ENCODE measurements at regions not wholly inside any gene's neighbourhood (a gene's known extent, or its start where the extent isn't known, plus 50 kb on each side); places are given as distances from the start of the nearest gene placed in this dataset.
"Not testable (repeated sequence)": the region's sequence is repeated elsewhere in the genome, so short reads cannot be mapped to it uniquely, and the experiment has no call there.

DNA sequence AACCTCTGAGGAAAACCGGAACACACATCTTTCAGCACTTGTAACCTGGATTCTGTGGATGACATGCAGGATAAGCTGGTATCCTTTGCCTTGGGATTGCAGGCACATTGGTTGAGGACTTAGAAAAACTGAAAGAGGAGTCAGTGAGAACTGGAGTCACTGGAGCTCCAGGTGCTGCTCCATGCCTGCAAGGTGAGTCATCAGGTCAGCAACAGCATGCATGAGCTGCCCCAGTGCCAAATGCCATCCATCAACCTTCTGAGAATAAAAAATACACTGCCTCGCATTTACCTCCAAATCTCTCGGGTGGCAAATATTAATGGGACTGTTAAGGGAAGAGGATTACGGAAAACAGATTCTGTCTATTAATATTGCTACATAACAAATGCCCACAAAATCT is 729.1 kb downstream of the NTRK3 start:
- DNase-seq: no peak

DNA sequence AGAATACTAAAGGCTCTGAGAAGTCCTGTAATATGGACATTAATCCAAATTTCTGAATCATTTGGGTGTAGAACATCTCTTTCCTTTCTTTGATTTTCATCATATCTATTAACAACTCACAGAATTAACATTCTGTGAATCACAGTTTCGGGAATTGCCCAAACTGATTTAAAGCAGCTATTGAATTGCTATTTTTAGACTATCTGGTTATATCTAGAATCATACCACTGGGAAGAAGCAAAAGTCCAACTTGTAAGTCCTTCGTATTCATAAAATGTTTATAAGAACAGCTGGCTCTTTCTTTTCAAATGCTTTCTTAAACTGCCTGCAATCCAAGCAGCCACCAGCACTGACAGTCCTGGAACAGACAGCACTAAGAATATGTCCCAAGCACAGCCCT is 733.0 kb downstream of the NTRK3 start:
- no peak for DNase-seq

DNA sequence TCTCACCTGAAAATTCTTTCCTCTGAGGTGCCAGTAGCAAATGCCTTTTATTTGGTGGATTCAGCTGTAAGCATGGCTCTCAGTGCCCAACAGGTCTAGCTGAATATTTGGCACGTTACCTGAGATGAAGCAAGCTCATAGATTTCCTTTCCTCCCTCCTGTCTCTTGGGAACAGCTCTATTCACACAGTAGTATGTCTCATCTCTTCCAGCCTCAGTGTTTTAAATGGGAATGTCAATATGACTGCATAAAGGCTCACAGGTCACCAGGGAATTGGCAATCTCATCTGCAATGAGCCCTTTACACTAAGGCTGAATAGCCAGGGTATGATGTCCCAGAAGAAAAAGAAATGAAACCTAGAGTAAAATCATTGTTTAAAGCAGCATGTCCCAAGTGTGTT is 733.5 kb downstream of the NTRK3 start:
- DNase-seq: no peak

DNA sequence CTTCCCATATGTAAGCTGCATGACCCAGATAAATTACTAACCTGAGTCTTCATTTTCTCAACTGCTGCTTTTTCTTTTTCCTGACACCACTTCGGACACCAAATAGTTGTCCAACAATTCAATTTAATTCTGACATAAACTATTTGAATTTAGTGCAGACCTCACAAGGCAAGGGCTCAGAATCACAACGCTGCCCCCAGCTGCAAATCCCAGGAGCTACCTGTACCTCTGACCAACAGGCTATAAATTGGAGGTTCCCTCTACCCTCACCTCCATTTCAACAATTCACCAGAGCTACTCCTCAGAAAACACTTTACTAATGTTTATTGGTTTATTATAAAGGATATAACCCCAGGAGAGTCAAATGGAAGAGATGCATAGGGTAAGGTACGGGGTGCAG is 737.6 kb downstream of the NTRK3 start:
- DNase-seq: no peak

DNA sequence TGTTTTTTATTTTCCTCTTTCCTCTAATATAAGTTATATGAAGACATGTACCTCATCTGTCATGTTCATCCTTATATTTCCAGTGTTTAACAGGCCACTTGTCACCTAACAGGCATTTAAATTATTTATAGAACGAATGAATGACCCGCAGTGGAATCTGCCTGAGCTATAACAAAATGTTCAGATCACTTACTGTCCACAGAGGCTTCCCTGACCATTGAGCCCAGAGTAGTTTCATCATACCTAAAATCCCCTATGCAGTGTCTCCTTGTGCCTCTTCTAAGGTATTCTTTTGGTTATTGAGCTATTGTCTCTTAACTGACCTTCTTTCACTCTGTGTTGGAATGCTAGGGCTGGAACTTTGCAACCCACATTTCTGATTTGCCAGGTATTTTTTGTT is 748.5 kb downstream of the NTRK3 start:
- DNase-seq: no peak

DNA sequence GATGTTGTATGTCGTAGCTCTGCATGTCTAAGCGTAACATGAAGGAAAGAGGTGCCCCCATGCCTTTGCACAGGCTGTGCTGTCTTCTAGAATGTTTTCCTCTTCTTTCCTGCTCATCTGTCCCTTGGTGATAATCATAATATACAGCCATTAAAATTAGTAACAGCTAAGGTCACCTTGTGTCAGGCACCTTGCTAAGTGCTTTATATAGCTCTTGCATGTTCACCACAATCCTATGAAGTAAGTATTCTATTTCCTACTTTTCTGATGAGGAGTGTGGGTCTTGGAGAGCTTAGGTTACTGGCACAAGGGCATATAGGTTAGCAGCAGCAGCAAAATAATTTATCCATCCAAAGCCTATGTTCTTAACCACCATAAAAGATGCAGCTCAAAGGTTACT is 754.4 kb downstream of the NTRK3 start:
- no peak for DNase-seq

DNA sequence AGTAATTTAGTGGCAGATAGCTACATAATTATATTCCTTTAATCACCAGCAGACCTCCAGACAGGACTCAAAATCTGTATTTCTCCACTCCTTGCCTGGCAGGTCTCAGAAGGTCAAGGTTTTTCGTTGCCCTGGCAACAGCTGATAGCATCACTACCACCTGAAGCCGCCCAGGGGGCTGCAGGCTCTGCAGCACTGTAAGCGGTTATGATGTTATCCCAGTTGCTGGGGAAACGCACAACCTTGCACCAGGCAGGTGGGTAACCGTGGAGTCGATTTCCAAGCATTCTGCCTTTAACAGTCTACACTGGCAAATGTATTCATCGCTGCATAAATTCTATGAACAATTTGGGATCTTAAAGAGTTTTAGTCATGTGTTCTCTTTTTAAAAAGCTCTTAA is 756.3 kb downstream of the NTRK3 start:
- DNase-seq: no peak

DNA sequence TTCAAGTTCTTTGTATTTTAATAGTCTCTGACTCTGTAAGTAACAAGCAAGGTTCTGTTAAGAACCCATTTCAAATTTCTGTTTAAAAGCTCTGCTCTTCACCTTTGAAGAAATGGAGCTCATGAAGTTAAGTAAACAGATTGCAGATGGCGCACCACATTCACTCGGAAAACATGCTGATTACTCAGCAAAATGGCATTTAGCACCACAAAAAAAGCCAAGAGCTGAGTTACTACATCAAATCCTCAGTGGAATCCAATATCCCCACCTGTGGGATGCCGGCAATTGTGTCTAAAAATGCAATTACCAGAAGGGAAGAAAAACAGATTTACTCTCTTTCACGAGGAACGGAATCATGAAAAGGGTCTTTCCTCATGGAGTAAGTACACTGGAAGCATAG is 758.0 kb downstream of the NTRK3 start:
- DNase-seq: no peak

DNA sequence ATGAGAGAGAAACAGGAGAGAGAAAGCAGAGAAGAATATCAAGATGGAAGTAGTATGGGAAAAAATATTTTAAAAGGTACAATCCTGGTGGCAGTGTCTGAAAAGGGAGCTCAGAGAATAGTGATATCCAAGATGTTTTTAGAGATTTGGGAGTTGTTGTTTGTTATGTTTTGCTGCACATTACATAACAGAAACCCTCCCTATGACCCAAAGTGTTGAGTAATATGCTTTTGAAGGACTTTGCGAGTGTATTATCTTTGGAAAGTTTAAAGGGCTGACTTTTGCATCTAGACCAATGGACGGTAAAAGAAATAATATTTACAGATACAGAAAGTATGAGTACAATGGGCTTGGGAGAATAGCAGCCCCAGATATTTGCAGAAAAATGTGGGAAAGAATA is 759.7 kb downstream of the NTRK3 start:
- no peak for DNase-seq

DNA sequence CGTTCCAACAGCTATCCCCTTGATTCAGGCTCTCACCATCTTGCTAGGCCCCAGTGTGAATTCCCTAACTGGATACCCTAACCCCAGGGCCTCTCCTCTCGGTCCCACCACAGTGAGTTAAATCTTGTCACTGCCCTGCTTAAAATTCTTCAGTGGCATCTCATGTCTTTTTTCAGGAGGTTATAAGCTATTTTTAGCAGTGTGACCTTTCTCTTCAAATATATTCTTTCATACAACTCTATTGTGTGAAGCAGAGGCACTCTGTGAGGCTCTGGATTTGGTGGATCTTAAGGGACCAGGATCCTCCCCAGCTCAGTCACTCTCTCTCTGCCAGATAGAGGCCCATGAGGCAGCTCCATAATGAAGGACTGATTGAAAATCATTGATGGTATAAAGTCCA is 760.4 kb downstream of the NTRK3 start:
- no peak for DNase-seq

DNA sequence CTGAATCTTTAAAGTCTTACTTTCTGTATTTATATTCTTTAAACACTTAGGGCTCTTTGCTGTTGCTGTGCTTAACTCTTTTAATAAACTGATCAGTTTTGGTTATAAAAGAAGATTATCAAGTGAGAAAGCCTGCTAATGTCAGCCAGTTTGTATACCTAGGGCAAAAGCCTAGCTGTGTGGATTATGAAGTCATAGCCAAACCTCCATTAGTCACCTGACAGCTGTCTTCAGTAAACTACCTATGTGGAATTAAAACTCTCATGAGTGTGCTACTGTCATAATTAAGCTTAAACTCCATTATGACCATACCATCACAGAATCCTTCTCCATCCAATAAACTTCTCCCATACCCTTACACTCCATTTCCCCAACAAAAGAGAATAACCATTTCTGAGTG is 762.7 kb downstream of the NTRK3 start:
- DNase-seq: no peak

DNA sequence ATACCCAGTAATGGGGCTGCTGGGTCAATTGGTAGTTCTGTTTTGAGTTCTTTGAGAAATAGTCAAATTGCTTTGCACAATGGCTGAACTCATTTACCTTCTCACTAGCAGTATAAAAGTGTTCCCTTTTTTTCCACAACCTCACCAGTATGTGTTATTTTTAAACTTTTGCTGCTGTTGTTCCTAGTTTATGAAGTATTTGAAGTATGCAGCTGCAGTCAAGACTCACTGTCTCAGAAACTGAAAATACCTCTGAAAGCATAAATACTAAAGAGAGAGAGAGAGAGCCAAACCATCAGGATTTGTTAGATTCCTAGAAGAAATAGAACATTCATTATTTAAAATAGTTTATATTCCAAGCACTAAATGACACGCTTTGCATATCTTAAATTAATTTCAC is 764.2 kb downstream of the NTRK3 start:
- DNase-seq: no peak

DNA sequence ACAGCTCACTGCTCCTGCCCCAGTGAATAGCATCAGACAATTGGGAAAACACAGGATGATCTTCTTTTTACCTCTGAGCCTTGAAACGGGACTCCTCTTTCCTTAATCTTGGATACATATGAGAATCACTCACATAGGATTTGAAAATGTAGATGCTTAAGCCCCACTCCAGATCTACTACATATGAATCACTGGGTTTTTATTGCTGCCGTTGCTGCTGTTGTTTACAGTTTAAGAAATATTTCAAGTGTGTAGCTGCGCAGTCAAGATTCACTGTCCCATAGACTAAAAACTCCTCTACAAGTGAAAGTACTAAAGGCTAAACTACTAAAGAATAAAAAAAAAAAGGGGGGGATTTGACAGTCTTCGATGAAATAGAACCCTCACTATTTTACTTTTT is 765.9 kb downstream of the NTRK3 start:
- no peak for DNase-seq

DNA sequence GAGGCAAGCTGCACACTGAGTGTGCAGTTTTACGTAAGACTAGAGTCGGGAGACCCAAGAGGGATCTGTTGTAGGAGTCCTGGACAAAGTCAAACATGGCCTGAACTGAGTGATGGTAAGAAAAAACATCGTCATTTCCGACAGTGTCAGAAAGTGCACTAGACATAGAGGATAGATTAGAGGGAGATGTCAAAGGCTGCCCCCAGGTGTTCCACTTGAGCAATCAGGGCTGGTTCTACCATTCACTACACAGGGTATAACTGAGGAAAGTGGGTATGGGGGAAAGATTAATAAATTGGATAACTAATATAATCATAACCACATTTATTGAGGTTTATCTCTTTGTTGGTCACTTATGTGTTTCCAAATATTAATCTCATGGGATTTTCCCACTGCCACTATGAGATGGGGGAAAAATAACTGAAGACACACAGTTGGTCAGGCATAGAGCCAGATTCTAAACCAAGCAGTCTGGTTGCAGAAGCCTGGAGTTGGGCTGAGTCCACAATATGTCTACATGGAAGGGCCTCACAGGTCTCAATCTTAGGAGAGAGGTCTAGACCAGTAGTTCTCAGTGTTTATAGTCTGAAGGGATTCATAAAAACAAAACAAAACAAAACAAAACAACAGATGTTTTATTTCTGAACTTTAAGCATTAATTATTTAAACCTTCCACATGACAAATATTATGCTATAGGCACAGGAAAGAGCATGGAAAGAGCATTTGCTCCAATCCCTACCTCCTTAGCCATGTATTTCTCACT is 766.5 kb downstream of the NTRK3 start:
- no peak for DNase-seq

DNA sequence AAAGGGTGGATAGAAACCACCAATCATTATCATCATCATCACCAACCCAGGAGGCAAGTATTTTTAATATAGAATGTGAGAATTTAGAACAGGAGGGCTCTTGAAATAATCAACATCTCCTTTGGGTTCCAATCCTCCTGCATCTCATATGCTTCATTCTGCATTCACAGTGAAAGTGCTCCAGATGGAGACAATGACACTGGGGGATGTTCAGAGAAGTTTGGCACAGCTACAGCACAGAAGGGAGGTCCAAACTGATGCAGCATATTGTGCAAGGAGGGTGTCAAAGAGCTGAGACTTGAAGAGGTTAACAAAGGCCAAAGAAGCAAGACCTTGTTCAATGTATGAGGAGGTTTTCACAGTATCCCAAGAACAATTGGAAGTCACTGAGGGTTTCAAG is 767.1 kb downstream of the NTRK3 start:
- DNase-seq: no peak

DNA sequence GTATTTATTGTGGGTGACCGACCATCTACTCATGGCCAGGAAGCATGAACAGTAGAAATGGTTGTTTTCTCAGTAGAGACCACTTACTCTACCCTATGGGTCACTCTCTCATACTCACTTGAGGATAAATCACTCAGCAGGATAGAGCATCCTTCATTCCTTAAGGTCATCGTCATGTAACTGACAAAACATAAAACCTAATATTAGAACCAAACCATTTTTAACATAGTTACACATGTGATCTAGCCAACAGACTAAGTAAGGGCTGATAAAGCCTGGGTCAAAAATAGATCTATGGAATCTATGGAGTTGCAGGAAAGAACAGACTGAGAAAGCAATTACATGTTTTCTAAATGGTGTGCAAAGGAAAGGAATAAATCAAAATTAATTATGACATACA is 769.1 kb downstream of the NTRK3 start:
- no peak for DNase-seq

DNA sequence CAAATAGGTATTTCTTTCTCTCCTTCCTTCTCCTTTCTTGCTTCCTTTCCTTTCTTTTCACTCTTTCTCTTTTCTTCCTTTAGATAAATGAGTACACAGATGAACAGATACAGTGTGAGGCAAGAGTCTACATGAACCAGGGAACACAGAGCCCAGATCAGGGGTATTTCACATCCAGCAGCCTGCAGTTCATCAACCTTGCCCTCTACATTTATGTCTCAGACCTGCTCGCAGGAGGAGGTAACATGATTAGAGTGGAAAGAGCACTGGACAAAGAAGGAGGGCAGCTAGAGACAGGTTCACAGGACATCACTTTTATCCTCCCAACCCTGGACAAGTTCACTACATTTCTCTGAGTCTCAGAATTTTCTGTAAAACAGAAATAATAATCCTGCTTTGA is 773.1 kb downstream of the NTRK3 start:
- DNase-seq: no peak

DNA sequence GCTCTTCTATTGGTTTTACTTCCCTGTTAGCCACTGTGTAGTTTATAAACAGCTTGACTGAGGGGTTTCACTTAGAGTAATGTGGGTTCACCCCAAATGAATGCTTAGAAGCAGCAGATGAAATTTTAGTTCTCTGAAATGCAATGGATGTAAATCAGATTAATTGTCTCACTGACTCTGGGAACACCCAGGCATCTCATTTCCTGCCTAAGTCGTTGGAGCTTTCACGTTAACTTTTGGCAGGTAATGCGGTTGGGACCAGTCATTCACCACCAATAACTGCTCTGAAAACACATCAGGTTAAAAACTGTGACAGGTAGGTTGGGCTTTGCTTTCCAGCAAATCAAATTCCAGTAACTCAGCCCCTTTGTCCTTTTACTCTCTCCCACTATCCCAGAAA is 775.4 kb downstream of the NTRK3 start:
- DNase-seq: no peak

DNA sequence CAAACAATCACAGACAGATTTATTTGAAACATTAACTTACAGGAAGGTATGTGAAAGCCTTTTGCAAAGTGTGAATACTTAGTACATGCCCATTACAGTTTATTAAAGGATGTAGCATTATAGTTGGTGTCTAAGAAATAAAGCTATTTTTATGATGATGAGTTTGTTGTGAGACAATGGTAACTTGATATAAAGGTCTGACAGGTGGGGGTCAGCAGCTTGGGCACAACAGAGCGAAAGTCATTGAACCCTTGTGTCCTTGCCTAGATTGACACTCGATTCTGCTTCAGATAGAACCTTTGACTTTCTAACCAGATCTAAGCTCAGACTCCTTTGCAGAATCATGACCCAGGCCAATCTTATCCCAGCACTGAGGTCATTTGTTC is 777.9 kb downstream of the NTRK3 start:
- no peak for DNase-seq

DNA sequence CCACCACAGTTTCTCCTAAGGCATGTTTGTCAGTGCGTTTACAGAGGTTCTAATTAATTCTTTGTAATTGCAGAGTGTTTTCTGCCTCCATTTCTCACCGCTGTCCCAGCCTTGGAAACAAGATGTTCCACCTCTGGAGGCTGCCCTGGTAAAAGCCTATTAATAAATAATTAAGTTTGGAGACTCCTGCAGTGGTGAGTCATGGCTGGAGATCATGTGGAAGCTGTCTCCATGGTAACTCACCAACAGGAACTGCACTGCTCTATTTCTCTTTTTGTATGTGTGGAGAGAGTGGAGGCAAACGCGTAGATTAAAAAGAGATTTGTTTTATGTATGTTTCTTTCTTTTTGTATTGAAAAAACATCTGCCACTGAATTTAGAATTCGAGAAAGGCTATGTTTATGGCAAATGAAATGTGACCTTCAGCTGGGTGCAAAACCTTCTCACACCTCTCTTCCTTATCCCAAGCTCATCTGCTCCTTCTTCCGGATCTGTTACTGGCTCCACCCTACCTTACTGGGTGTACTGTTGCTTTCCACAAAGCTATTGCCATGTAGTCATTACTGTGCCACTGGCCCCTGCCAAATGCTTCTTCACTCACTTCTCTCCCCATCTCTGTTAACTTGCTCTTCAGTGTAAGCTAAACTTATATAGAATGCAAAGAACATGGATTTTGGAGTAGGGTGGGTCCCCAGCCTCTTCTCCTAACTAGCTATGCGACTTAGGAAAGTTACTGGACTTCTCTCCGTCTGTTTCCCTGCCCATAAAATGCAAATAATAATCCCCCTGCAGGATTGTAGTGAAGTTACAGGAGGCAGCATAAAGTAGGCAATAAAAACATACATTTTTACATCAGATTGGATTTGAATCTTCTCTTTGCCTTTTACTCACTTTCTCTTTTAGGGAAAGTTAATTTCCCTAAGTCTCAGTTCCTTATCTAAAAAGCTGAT is 778.5 kb downstream of the NTRK3 start:
- DNase-seq: peak; percentile 56

DNA sequence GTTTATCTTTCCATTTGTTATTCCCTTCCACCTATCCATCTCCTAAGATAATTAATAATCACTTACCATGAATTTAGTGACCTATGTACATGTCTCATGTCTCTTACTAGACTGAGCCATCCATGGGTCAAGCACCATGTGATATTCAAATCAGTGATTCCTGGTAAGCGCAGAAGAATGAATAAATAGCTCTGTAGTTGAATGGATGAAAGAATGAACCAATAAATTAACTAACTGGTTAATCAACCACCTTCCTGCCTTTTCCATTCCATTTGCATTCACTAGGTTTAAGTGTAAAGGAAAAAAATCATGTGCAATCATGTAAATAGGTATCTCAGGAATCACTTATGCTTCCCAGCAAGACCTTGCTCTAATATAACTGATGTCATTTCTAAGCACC is 779.5 kb downstream of the NTRK3 start:
- DNase-seq: no peak

DNA sequence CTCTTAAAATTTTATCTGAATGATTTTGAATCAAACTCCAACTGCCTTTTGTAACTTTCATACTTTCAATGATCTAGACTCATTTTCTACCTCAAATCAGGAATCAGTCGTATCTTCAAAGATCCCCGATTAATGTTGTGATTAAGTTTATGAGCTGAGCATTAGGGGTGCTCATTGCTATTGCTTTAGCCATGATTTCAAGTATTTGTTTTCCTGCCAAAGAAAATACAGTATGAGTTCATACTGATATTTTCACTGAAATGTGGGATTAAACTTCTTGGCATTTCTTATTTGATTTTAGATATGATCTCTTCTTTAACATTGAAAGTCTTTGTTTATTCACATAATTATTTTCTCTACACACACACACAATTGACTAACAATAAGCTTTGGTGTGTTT is 785.6 kb downstream of the NTRK3 start:
- DNase-seq: no peak

DNA sequence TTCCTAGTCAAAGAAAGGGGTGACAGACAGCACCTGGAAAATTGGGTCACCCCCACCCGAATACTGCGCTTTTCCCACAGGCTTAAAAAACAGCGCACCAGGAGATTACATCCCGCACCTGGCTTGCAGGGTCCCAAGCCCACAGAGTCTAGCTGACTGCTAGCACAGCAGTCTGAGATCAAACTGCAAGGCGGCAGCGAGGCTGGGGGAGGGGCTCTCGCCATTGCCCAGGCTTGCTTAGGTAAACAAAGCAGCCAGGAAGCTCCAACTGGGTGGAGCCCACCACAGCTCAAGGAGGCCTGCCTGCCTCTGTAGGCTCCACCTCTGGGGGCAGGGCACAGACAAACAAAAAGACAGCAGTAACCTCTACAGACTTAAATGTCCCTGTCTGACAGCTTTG is 792.6 kb downstream of the NTRK3 start:
- DNase-seq: not testable (repeated sequence)

DNA sequence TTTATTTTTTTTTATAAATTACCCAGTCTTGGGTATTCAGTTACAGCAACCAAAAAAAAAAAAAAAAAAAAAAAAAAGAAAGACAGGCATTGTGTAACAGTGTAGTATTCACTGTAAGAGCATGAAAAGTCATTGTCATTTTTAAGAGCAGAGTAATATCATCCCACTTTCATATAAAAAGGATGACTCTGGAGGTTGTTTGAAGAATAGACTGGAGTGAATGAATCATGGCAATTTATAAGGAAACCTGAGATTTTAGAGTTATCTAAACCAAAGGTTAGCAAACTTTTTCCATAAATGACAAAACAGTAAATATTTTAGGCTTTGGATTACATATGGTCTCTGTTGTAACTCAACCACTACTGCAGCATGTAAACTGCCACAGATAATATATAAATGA is 794.9 kb downstream of the NTRK3 start:
- DNase-seq: no peak

DNA sequence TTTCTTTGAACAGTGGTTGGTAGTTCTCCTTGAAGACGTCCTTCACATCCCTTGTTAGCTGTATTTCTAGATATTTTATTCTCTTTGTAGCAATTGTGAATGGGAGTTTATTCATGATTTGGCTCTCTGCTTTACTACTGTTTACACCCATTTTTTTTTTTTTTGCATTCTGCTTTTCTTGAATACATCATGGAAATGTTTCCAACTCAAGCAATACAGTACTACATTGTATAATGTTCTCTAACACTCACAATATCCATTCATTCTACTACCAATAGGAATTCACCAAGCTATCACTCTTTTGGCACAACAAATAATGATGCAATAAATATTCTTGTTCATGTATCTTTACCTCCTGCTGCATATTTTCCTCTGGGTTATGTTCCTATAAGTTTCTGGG is 801.7 kb downstream of the NTRK3 start:
- no peak for DNase-seq
